ENCODE measurements at regions not wholly inside any gene's neighbourhood (a gene's known extent, or its start where the extent isn't known, plus 50 kb on each side); places are given as distances from the start of the nearest gene placed in this dataset.

DNA sequence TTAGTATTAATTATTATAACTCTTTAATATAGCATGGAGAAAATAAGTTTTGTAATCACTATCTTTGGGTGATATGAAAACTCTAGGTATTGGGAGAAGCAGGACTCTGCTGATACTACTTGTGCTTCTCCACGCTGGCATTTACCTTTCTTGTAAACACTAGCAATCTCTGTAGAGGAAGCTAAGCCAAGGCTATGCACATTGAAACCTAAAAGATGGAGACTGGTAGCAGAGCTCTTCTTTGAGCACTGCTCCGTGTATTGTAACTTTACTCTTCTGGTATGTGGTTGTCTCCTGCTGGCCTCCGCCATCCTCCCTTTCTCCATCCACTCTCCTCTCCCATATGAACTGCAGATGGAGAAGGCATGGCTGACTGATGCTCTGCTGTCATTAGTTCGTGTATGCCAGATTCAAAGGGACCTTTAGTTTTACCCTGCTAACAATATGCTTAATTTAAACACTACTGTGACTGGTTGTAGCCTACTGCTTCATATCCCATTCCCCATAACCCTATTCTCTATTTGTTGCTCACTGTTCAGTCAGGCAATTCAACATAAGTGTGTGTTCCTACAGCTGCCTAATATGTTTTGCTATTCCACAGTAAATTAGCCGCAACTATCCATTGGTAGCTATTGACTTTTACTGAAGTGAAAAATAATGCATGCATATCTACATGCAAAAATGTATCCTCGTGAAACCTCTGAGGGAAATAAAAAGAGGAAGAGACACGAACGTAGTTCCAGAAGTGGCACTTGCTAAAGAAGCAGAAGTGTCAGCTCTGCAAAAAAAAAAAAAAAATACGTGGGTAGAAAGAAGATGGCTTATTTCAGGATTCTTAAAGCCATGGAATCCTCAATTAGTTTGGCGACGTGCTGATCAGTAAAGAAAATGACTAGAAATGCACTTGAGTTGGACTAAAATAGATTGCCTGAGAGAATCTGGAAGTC lies 55.6 kb upstream of the CCSER1 start:
- Histone ChIP-seq H3K4me3 (no peak overlapping the region), H3K36me3 (no peaks in the 10 kb centered on the region), H3K9me3 (no peaks in the 10 kb centered on the region), H3K4me1 (no peaks in the 10 kb centered on the region), H3K27me3 (no peaks in the 10 kb centered on the region), H3K27ac (peak overlapping the region in 1 of 2 donors; percentile 14)
- DNase-seq (no peak), ATAC-seq (no peak)
- intact Hi-C loops (cut with DNase I) = no loop called here
- TF ChIP-seq CTCF (IDR thresholded peaks at IDR 0.05) = no peak

DNA sequence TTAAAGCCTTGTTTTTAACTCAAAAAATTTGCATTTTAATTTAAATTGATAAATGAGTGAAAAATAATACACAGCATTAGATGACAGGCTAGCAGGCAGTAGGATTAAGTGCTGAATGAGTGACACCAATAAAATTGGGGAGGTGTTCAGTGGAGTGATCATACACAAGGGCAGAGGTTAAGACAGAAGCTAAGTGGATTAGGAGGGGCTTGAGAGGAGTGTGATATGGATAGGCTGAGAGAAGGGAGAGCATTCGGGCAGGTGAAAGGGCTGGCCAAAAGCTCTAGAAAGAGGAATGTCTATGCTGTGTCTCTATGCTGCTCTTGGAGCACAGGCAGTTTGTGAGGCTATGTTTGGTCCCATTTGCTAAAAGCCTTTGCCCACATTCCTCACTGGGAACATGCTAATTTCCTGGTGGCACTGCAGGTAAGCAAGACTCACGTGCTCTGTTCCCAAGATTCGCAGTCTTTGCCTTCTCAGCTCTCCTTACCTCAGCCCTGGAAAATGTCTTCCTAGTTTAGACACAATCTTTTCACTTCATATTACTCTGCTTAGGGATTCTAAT lies 52.8 kb upstream of the CCSER1 start:
- TF ChIP-seq CTCF (IDR thresholded peaks at IDR 0.05) = no peak
- intact Hi-C loops (cut with DNase I) = no loop called here
- H3K9me3 ChIP-seq = no peaks in the 10 kb centered on the region
- H3K4me1 ChIP-seq = no peaks in the 10 kb centered on the region
- no peaks in the 10 kb centered on the region for H3K36me3 ChIP-seq
- ATAC-seq (no peak), DNase-seq (no peak)
- H3K4me3 ChIP-seq = no peak overlapping the region
- no peak overlapping the region for H3K27ac ChIP-seq
- H3K27me3 ChIP-seq = no peaks in the 10 kb centered on the region

Measured in left lung (tissue), 4 donors.